NCI-H2107 treated with DMSO at 0.1 percent for 48 hours (cell line): ENCODE measurements at regions not wholly inside any gene's neighbourhood (a gene's known extent, or its start where the extent isn't known, plus 50 kb on each side); places are given as distances from the start of the nearest gene placed in this dataset.

ENCODE experiments used
- DNase-seq: peaks from one replicate; lab custom pipeline; 2025; ENCODE audit not compliant: unreplicated experiment; lab: John Stamatoyannopoulos, UW

GRCh38 chr18:56036741-56037140 lies 448.7 kb upstream of the TCF4 start:
- no peak for DNase-seq

DNA sequence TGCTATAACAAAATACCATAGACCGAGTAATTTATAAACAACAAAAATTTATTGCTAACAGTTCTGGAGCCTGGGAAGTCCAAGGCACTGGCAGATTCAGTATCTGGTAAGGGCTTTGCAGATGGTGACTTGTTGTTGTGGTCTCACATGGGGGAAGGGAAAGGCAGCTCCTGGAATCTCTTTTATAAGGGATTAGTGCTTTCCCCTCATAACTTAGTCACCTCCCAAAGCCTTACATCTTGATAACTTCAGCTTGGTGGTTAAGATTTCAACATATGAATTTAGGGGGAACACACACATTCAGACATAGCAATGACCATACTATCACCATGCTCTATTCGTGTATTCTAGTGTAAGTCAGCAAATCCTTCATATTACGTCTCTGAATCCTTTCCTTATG lies 447.6 kb upstream of the TCF4 start:
- DNase-seq: no peak

- no peak for DNase-seq
Observed at GRCh38 chr18:56034949-56035348, 447.0 kb upstream of the TCF4 start.

DNA sequence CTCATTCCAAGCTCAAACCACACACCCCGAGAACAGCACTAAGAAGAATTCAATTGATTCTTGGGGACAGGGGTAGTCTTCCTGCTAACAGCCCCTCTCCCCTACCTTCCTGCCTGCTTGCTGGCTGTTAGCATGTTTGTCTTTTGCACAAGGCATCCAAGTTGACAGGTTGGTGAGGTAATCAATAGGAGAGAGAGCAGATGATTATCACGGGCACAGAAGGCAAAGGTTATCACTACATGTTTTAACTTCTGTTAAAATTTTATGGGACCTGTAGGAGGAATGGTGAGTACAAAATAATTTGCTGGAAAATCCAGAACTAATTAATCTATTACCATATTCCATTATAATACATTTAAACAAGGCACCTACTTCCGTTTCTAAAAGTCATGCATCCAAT lies 442.1 kb upstream of the TCF4 start:
- DNase-seq: no peak

DNA sequence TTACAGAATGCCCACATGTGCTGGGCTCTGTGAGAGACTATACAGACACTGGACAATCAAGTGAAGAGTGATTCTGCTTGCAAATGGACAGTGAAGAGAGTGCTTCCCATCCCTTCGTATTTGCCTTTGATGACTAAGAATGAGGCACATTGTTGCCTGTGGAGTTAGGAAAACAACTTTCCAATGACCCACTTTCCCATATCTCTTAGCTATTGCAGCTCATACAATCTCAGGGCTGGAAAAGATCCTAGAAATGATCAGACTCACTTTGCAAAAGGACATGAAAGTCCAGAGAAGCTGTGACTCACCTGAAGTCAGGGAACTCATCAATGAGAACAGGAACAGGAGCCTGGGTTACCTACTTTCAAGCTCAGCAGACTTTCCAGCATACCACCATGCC lies 440.5 kb upstream of the TCF4 start:
- no peak for DNase-seq

GRCh38 chr18:56026509-56026908 lies 438.5 kb upstream of the TCF4 start:
- DNase-seq: no peak

DNA sequence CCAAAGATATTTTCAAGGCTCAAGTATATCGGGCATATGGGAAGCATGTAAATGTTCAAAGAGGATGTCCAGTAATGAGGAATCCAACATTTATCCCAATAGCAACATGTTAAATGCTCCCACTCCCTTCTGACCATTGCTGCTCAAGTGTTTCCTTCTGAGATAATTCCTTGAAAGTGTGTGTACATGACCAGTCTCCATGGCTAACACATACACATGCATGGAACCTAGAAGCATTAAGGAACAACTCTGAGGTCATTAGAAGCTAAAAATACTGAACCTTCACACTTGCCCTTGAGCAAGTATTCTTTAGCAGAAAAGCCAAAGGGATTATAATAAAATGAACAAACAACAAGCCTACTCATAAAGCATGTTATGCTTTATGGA lies 433.8 kb upstream of the TCF4 start:
- no peak for DNase-seq

- no peak for DNase-seq
Observed at GRCh38 chr18:56021136-56021808, 433.3 kb upstream of the TCF4 start.

DNA sequence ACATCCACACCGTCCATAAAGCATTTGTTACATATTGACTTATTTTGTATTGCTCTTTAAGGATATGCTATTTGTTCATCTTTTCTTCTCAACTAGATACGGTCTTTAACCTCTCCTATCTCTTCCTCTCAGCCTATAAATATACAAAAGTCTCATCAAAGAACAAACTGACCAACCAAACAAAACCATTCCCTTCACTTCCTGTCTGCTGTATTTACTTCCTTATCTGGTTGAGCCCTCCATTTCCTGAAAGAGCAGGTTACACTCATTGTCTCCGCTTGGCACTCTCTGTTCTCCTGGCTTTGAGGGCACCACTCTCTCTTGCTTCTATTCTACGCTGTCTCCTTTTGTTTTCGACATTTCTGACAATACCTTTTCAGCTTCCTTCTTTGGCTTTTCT lies 431.9 kb upstream of the TCF4 start:
- DNase-seq: no peak

DNA sequence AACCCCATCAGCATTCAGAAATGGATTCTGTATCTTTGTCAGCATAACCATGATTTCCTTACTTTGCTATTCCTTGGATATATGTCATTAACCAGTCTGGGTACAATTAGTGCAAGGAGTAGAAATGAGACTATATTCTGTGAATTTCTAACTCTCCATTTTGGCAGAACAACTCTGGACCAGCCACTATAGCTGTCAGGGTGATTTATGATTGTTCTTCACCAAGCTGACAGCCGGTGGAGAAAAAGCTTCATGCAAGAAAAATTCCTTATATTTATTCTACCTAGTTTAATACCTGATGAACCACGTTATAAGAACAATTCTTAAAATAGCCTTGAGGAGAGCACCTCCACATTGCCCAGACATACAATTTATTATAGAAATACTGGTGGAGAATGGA lies 431.2 kb upstream of the TCF4 start:
- no peak for DNase-seq

GRCh38 chr18:56009411-56009810 lies 421.4 kb upstream of the TCF4 start:
- no peak for DNase-seq

GRCh38 chr18:56003720-56004088 lies 415.7 kb upstream of the TCF4 start:
- DNase-seq: no peak

DNA sequence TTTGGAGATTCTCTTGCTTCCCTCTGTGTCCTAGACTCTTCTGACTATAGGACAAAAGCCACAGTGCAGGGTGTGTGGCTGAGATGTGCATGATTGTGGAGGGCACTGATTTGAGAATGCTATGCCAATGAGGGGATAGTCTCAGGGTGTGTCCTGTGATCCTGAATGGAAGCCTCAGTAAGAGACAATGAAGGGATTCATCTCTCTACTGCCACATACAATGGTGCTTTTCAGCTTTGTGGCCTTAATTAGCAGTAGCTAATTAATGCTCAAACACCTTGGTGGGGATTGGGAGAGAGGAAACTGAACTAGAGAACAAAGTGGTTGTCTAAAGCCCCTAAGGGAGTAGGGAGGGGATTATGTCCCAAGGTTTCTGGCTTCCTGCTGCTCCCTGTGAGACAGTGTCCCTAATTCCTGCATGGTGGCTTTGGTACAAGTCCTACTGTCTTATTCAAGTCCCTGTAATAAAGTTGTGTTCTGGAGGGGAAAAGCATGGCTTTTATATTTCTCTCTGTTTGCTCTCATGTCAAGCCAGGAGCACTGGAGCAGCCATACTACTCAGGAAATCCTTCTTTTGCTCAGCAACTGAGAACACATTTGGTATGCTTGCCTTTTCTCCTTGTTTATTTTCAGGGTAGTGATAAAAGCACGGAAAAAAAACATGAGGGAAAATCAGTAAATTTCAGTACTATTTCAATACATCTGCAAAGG lies 415.2 kb upstream of the TCF4 start:
- DNase-seq: no peak

- DNase-seq: no peak
Observed at GRCh38 chr18:56001576-56001975, 413.6 kb upstream of the TCF4 start.

GRCh38 chr18:56000041-56000440 lies 412.0 kb upstream of the TCF4 start:
- DNase-seq: no peak

GRCh38 chr18:55999641-56000040 lies 411.6 kb upstream of the TCF4 start:
- no peak for DNase-seq

DNA sequence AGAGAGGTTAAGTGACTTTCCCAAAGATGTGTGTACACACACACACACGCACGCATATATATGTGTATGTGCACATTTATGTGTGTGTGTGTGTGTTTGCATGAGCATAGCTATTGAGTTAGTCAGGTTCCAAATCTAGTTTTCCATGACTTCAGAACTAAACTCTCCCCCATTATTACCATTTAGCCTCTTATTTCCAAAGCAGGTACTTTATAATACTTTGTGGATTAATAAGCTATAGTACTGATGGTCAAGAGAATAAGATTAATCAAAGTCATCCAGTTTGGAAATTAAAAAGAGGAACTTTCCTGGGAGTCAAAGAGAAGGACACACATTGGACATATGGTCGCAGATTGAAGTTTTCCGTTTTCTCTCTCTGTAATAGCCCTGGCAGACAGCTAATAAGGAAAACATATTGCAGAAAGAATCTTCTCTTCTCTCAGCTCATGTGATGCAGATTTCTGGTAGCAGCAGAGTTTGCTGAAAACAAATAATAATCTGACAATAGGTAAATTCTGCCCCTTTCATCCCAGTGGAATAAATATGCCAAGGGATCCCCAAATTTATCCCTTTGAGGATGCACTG lies 410.9 kb upstream of the TCF4 start:
- no peak for DNase-seq

GRCh38 chr18:55998071-55998522 lies 410.1 kb upstream of the TCF4 start:
- DNase-seq: peak; percentile 72

GRCh38 chr18:55997151-55997561 lies 409.2 kb upstream of the TCF4 start:
- DNase-seq: no peak

GRCh38 chr18:55996717-55997116 lies 408.7 kb upstream of the TCF4 start:
- no peak for DNase-seq

DNA sequence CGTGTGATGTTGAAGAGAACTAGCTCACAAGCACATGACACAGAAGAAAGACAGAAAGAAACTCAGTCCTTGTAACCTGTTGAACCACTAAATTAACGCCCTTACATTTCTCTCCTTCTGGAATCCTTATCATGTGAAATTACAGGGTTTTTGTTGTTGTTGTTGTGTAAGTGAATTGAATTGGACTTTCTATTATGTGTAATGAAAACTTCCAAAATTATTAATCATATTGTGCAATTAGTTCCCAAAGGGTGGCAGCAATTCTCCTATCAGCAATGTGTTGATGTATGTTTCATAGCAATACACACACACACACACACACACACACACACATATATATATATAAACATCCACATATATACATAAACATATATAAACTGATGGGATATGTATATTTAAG lies 402.2 kb upstream of the TCF4 start:
- DNase-seq: no peak

DNA sequence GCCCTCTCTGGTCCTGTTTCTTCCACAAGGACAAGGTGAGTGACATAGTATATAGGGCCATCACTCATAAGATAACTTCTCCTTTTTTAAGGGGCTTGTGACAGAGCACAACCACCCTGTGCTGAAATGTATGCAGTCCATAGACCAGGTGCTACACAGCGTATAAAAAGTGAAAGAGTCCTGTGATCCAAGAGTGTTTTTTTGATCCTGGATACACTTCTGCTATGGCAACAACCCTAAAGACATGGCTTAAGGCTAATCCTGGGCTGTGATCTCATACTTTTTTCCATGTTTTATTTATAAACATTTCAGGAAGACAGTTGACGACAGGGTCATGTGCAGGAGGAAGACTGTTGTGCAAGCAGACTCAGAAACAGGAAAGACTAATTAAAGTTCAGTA lies 400.5 kb upstream of the TCF4 start:
- DNase-seq: no peak

DNA sequence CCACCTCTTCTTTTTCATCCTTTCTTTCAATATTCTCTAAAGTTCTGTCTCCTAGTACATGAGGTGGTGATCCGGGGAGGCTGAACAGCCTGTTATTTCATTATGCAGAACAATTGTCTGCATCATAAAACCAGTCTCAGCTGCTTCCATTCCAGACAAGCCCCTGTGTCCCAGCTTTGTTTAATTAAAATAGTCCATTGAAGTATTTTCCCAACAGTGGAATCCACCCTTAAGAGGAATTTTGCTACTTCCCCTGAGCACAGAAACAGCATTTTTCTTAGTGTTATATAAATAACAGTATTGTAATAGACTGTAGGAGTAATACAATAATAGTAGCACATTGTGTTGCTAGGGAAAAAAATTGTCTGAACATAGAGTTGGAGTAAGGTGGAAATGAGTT lies 395.4 kb upstream of the TCF4 start:
- DNase-seq: no peak
